Erythroblast (primary cell): ENCODE measurements at regions not wholly inside any gene's neighbourhood (a gene's known extent, or its start where the extent isn't known, plus 50 kb on each side); places are given as distances from the start of the nearest gene placed in this dataset.

Experiments
- GATA1 ChIP-seq: IDR thresholded peaks from 2 replicates; pipeline ENCODE4 v1.6.1; 2011; ENCODE audit warnings: low read depth, mild to moderate bottlenecking, control low read depth, low read length, moderate library complexity
- POLR2A ChIP-seq: IDR thresholded peaks from 2 replicates; pipeline ENCODE4 v1.6.1; 2011; ENCODE audit warnings: mild to moderate bottlenecking, low read length

DNA sequence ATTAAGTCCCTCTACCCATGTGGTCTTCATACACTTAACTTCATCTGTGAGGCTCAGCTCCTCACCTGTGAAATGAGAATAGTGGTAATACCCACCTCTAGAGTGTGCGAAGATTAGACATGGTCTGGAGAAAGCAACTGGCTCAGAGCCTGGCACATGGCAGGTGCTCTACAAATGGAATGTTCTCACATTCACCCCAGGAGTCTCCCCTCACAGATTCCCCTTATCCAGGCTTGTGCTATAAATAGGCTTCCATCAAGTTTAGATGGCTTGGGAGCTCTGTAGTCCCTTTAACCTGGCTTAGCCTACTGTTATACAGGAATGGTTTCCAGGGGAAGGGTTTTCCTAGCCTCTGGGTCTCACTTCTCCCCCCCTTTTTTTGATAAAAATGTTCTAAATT lies 455.9 kb downstream of the RNF144A start:
- TF ChIP-seq POLR2A, result no peak
- TF ChIP-seq GATA1, result no peak
